ENCODE measurements at regions not wholly inside any gene's neighbourhood (a gene's known extent, or its start where the extent isn't known, plus 50 kb on each side); places are given as distances from the start of the nearest gene placed in this dataset.

DNA sequence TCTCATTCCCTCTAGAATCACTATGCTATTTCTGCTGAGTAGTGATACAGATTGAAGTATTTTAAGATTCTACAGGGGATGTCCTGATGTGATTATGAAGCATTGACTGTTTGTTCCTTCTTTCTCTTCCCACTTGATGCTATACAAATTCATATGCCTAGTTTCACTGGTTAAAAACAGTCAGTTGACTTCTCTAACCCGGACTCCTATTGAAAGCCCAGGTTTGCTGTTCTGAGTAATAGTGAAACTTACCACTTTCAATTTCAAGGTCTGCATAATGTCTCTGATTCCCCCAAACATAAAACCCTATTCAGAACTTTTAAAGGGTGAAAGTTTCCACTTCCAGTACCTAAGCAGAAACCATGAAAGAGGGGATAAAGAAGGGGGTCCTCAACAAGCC, 117.7 kb upstream of the RPL10L start:
- intact Hi-C loops (cut with micrococcal nuclease) (no loop called here), in situ Hi-C loops (cut with MboI) (no loop called here)
- DNase-seq (ENCODE audit: extremely low read depth in 1 of 4, low spot score in 3 of 4) (no peak), ATAC-seq (no peak), FAIRE-seq (no peak)
- H4K20me1 ChIP-seq (replicated peaks; ENCODE audit: control insufficient read depth, insufficient read depth, low read length), result no peaks in the 10 kb centered on the region
- no peak overlapping the region for H3K4me3 ChIP-seq
- H3K27ac ChIP-seq (ENCODE audit: extremely low read depth, low read depth, low read length), result no peak overlapping the region
- no peaks in the 10 kb centered on the region for H3K4me1 ChIP-seq (replicated peaks in 1 of 2; ENCODE audit: control insufficient read depth in 2 of 2, insufficient read depth in 2 of 2, low read length in 2 of 2)
- H3K79me2 ChIP-seq (ENCODE audit: control insufficient read depth, insufficient read depth, low read length), result no peaks in the 10 kb centered on the region
- ChIA-PET POLR2A (no interaction called here), CTCF (ENCODE audit: low intra/inter-chr PET ratio) (no interaction called here)
- no peaks in the 10 kb centered on the region for H3K36me3 ChIP-seq (ENCODE audit: control insufficient read depth, insufficient read depth, low read length)
- WGBS (ENCODE audit: insufficient coverage, low coverage, missing lambda C conversion rate), result 0% methylated on average over 1 of the region's 1 CpG
- TF ChIP-seq RAD51 (IDR thresholded peaks at IDR 0.05; ENCODE audit: borderline replicate concordance, low read depth) (no peak), FOXM1 (IDR thresholded peaks at IDR 0.05; ENCODE audit: low read depth) (no peak), FOXM1 (CRISPR knock-in tag; IDR thresholded peaks at IDR 0.05; ENCODE audit: low read depth) (no peak), CBX3 (IDR thresholded peaks at IDR 0.05; ENCODE audit: borderline replicate concordance in 1 of 2, low read length in 2 of 2) (no peak), ZNF766 (CRISPR knock-in tag; conservative IDR thresholded peaks at IDR 0.05) (no peak), MEF2D (tag; conservative IDR thresholded peaks at IDR 0.05; ENCODE audit: low read depth) (no peak), BRCA1 (IDR thresholded peaks at IDR 0.05) (no peak), BRCA1 (CRISPR knock-in tag; IDR thresholded peaks at IDR 0.05) (no peak), COPS2 (conservative IDR thresholded peaks at IDR 0.05) (no peak), SIX5 (IDR thresholded peaks at IDR 0.05; ENCODE audit: borderline replicate concordance in 1 of 2, insufficient read depth in 1 of 2, low read depth in 1 of 2, low read length in 2 of 2) (no peak), TRIM24 (IDR thresholded peaks at IDR 0.05) (no peak), KLF1 (tag; IDR thresholded peaks at IDR 0.05) (no peak), ZFX (CRISPR knock-in tag; IDR thresholded peaks at IDR 0.05) (no peak), SMC3 (conservative IDR thresholded peaks at IDR 0.05; ENCODE audit: insufficient read depth, low read depth, low read length) (no peak), ZFPM2 (CRISPR knock-in tag; IDR thresholded peaks at IDR 0.05) (no peak), CEBPB (tag; IDR thresholded peaks at IDR 0.05) (no peak), ZNF408 (CRISPR knock-in tag; IDR thresholded peaks at IDR 0.05; ENCODE audit: low read depth) (no peak), ZNF184 (CRISPR knock-in tag; IDR thresholded peaks at IDR 0.05) (no peak)
- TF ChIP-seq, protein P1, sequence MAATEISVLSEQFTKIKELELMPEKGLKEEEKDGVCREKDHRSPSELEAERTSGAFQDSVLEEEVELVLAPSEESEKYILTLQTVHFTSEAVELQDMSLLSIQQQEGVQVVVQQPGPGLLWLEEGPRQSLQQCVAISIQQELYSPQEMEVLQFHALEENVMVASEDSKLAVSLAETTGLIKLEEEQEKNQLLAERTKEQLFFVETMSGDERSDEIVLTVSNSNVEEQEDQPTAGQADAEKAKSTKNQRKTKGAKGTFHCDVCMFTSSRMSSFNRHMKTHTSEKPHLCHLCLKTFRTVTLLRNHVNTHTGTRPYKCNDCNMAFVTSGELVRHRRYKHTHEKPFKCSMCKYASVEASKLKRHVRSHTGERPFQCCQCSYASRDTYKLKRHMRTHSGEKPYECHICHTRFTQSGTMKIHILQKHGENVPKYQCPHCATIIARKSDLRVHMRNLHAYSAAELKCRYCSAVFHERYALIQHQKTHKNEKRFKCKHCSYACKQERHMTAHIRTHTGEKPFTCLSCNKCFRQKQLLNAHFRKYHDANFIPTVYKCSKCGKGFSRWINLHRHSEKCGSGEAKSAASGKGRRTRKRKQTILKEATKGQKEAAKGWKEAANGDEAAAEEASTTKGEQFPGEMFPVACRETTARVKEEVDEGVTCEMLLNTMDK (IDR thresholded peaks at IDR 0.05; ENCODE audit: borderline replicate concordance, insufficient read depth, low read depth, low read length, poor library complexity, severe bottlenecking), result no peak
- TF ChIP-seq, protein P2, sequence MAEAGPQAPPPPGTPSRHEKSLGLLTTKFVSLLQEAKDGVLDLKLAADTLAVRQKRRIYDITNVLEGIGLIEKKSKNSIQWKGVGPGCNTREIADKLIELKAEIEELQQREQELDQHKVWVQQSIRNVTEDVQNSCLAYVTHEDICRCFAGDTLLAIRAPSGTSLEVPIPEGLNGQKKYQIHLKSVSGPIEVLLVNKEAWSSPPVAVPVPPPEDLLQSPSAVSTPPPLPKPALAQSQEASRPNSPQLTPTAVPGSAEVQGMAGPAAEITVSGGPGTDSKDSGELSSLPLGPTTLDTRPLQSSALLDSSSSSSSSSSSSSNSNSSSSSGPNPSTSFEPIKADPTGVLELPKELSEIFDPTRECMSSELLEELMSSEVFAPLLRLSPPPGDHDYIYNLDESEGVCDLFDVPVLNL (CRISPR knock-in tag; IDR thresholded peaks at IDR 0.05; ENCODE audit: low read depth), result no peak
- H2AFZ ChIP-seq (ENCODE audit: low read depth, low read length), result no peak overlapping the region
- H3K9me3 ChIP-seq (replicated peaks; ENCODE audit: control insufficient read depth, insufficient read depth, low read depth, low read length), result no peaks in the 10 kb centered on the region
- no TSS peak for BruUV-seq (replicated peaks)
- no peaks in the 10 kb centered on the region for H3K27me3 ChIP-seq (ENCODE audit: control insufficient read depth in 2 of 2, insufficient read depth in 2 of 2, low read length in 2 of 2)
- H3K9ac ChIP-seq (ENCODE audit: insufficient read depth in 1 of 2, low read depth in 2 of 2, low read length in 2 of 2), result no peak overlapping the region
- no peaks in the 10 kb centered on the region for H3K9me1 ChIP-seq (ENCODE audit: control insufficient read depth, insufficient read depth, low read length)
- no peak overlapping the region for H3K4me2 ChIP-seq (ENCODE audit: insufficient read depth, low read length)
